A673 (cell line): ENCODE measurements at regions not wholly inside any gene's neighbourhood (a gene's known extent, or its start where the extent isn't known, plus 50 kb on each side); places are given as distances from the start of the nearest gene placed in this dataset.

Source experiments
- EZH2 ChIP-seq: fragments of 200-600 bp; sonication (generic); IDR thresholded peaks from 2 replicates; pipeline ENCODE4 v1.6.1; 2017; ENCODE audit warnings: borderline replicate concordance, low read depth, mild to moderate bottlenecking, mixed read lengths, antibody characterized with exemption, low read length; ENCODE audit not compliant: poor library complexity, severe bottlenecking
- TF ChIP-seq, protein P1 (sequence below): fragments of 300-800, 200-600 bp; sonication (generic); conservative IDR thresholded peaks from 2 replicates; pipeline ENCODE4 v1.5.1; 2017; ENCODE audit warnings: low read depth, mild to moderate bottlenecking, antibody characterized with exemption, low read length, moderate library complexity, mixed read lengths

DNA sequence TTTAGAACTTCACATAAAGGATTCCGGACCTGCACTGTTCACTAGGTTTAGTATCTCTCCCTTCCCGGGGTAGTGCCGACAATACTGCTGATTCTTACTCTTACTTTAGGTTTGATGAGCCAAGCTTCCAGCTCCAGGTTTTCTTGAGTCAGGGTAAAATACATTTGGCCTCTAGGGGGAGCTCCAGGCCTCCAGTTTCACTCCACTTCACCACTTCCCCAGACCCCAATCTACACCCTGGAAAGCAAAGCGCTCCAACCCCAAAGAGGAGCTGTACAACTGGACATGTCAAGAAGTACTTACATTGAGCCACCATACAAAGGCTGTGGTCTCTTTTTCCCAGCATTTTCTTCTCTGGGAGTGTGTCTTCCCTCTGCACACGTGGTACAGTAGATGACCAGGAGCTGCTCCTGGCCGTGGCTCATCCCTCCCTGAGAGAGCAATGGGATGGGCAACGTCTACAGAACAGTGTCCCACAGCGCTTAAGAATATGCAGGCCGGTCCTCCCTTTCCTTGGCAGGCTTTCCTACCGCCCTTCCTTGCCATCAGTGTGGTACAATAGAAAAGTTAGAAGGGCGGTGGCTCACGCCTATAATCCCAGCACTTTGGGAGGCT is 93.9 kb upstream of the CCDC80 start:
- no peak for TF ChIP-seq EZH2
- TF ChIP-seq, protein P1, sequence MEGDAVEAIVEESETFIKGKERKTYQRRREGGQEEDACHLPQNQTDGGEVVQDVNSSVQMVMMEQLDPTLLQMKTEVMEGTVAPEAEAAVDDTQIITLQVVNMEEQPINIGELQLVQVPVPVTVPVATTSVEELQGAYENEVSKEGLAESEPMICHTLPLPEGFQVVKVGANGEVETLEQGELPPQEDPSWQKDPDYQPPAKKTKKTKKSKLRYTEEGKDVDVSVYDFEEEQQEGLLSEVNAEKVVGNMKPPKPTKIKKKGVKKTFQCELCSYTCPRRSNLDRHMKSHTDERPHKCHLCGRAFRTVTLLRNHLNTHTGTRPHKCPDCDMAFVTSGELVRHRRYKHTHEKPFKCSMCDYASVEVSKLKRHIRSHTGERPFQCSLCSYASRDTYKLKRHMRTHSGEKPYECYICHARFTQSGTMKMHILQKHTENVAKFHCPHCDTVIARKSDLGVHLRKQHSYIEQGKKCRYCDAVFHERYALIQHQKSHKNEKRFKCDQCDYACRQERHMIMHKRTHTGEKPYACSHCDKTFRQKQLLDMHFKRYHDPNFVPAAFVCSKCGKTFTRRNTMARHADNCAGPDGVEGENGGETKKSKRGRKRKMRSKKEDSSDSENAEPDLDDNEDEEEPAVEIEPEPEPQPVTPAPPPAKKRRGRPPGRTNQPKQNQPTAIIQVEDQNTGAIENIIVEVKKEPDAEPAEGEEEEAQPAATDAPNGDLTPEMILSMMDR, result peak; percentile 81
